A549 (cell line): ENCODE measurements at regions not wholly inside any gene's neighbourhood (a gene's known extent, or its start where the extent isn't known, plus 50 kb on each side); places are given as distances from the start of the nearest gene placed in this dataset.

Experiments used
- ATAC-seq, 2 experiments: fragments of 200-7000 bp in 1 of 2; fragments of >200 bp in 1 of 2; cut with Nextera tagmentation in 1 of 2; cut with Tn5 transposase in 1 of 2; 3 replicates each; pipeline versions ENCODE4 v1.8.0 to v1.9.1; 2018 to 2020; ENCODE audit warnings: mild to moderate bottlenecking in 1 of 2, moderate library complexity in 1 of 2
- CTCF ChIA-PET: fragments of 300-600 bp; sonication (Branson Sonifier 250); formaldehyde crosslinking; extraction: SDS; loops from one replicate; lab custom pipeline; 2021; ENCODE audit warnings: antibody characterized with exemption, inconsistent platforms; lab: Yijun Ruan, JAX
- POLR2A ChIA-PET: fragments of 350-600 bp; formaldehyde crosslinking; extraction: SDS; loops from one replicate; lab custom pipeline; 2021; ENCODE audit warnings: antibody characterized with exemption, inconsistent platforms; lab: Yijun Ruan, JAX
- DNase-seq, 2 experiments: peaks; one replicate each; pipeline versions ENCODE4 v3.0.0 to v3.0.0-alpha.2; 2011 to 2016; ENCODE audit warnings: low read depth in 1 of 2, low spot score in 1 of 2
- FAIRE-seq: peaks from 2 replicates; lab custom pipeline; 2011; peaks lifted over from hg19 to GRCh38; lab: Jason Lieb, UNC
- H3K27ac ChIP-seq, 2 experiments: fragments of >200 bp; sonication (Bioruptor Twin); formaldehyde crosslinking; 3 replicates each; pipeline ENCODE4 v1.5.1; 2016 to 2017
- H3K4me1 ChIP-seq: fragments of >200 bp; sonication (Bioruptor Twin); formaldehyde crosslinking; 3 replicates; pipeline ENCODE4 v1.6.1; 2016
- H3K4me2 ChIP-seq: fragments of >200 bp; sonication (Bioruptor Twin); formaldehyde crosslinking; 3 replicates; pipeline ENCODE4 v1.6.1; 2016
- H3K4me3 ChIP-seq: fragments of >200 bp; sonication (Bioruptor Twin); formaldehyde crosslinking; 3 replicates; pipeline ENCODE4 v1.5.1; 2016
- H3K9me3 ChIP-seq: fragments of >200 bp; sonication (Bioruptor Twin); formaldehyde crosslinking; 3 replicates; pipeline ENCODE4 v1.6.1; 2016
- CEBPB ChIP-seq, 2 experiments: fragments of >200 bp in 1 of 2; sonication (Bioruptor Twin) in 1 of 2; formaldehyde crosslinking in 1 of 2; IDR thresholded peaks; 2 replicates each; pipeline ENCODE4 v1.6.1; 2012 to 2016
- EHF ChIP-seq: fragments of 250-450 bp; sonication (Bioruptor Pico); IDR thresholded peaks from 2 replicates; pipeline ENCODE4 v1.5.0; 2020; ENCODE audit warnings: mild to moderate bottlenecking
- ESRRA ChIP-seq: fragments of 150-350 bp; IDR thresholded peaks from 2 replicates; pipeline ENCODE4 v1.6.1; 2014; ENCODE audit warnings: mild to moderate bottlenecking, low read length, borderline replicate concordance
- GATA3 ChIP-seq: IDR thresholded peaks from 2 replicates; pipeline ENCODE4 v1.6.1; 2012; ENCODE audit warnings: borderline replicate concordance
- HEYL ChIP-seq: fragments of 250-450 bp; sonication (Bioruptor Pico); IDR thresholded peaks from 2 replicates; pipeline ENCODE4 v1.8.0; 2021; ENCODE audit warnings: mild to moderate bottlenecking, moderate library complexity
- HOXA7 ChIP-seq: fragments of 250-450 bp; sonication (Bioruptor Pico); IDR thresholded peaks from 2 replicates; pipeline ENCODE4 v1.5.0; 2020; ENCODE audit warnings: mild to moderate bottlenecking, moderate library complexity
- JUN ChIP-seq, 2 experiments: fragments of >200 bp; sonication (Bioruptor Twin); formaldehyde crosslinking; IDR thresholded peaks; 2 replicates in 1 of 2; 3 replicates in 1 of 2; pipeline ENCODE4 v1.6.1; 2016 to 2017
- JUNB ChIP-seq: fragments of >200 bp; sonication (Bioruptor Twin); formaldehyde crosslinking; IDR thresholded peaks from 2 replicates; pipeline ENCODE4 v1.6.1; 2016
- MAFK ChIP-seq: fragments of 450-650 bp; IDR thresholded peaks from 2 replicates; pipeline ENCODE4 v1.6.1; 2014; ENCODE audit not compliant: partially characterized antibody
- MAZ ChIP-seq: fragments of 150-350 bp; IDR thresholded peaks from 2 replicates; pipeline ENCODE4 v1.6.1; 2014; ENCODE audit warnings: antibody characterized with exemption, low read depth, low read length, borderline replicate concordance
- MYC ChIP-seq: IDR thresholded peaks from 2 replicates; pipeline ENCODE4 v1.6.1; 2012; ENCODE audit warnings: mild to moderate bottlenecking, inconsistent platforms, low read length, improper control_type of control experiment, borderline replicate concordance
- POLR2A ChIP-seq: IDR thresholded peaks from 2 replicates; pipeline ENCODE4 v1.6.1; 2012; ENCODE audit warnings: mild to moderate bottlenecking, low read length
- RAD21 ChIP-seq, 2 experiments: fragments of >200 bp in 1 of 2; sonication (Bioruptor Twin) in 1 of 2; formaldehyde crosslinking in 1 of 2; IDR thresholded peaks in 1 of 2; conservative IDR thresholded peaks in 1 of 2; 2 replicates in 1 of 2; 3 replicates in 1 of 2; pipeline ENCODE4 v1.6.1; 2012 to 2018; ENCODE audit warnings: inconsistent platforms in 1 of 2
- RARB ChIP-seq: fragments of 250-450 bp; sonication (Bioruptor Pico); IDR thresholded peaks from 2 replicates; pipeline ENCODE4 v1.8.0; 2021; ENCODE audit warnings: mild to moderate bottlenecking, moderate library complexity
- RNF2 ChIP-seq: fragments of 200-600 bp; sonication (generic); IDR thresholded peaks from 2 replicates; pipeline ENCODE4 v1.6.1; 2016; ENCODE audit warnings: low read depth, mild to moderate bottlenecking, antibody characterized with exemption, moderate library complexity, borderline replicate concordance
- SMC3 ChIP-seq: fragments of >200 bp; sonication (Bioruptor Twin); formaldehyde crosslinking; IDR thresholded peaks from 3 replicates; pipeline ENCODE4 v1.6.1; 2018; ENCODE audit warnings: inconsistent platforms
- ZC3H11A ChIP-seq: fragments of 450-650 bp; IDR thresholded peaks from 2 replicates; pipeline ENCODE4 v1.6.1; 2014; ENCODE audit warnings: antibody characterized with exemption, mild to moderate bottlenecking
- ZNF302 ChIP-seq: fragments of 250-450 bp; sonication (Bioruptor Pico); IDR thresholded peaks from 2 replicates; pipeline ENCODE4 v1.9.0; 2021; ENCODE audit warnings: inconsistent platforms, mild to moderate bottlenecking, moderate library complexity
- ZSCAN20 ChIP-seq: fragments of 250-450 bp; sonication (Bioruptor Pico); IDR thresholded peaks from 2 replicates; pipeline ENCODE4 v1.8.0; 2022; ENCODE audit warnings: mild to moderate bottlenecking, moderate library complexity
- WGBS: methylation state at CpG from one replicate; pipeline ENCODE4 v1.1.6; 2017; ENCODE audit errors: missing lambda C conversion rate; 5-methylcytosine and 5-hydroxymethylcytosine counted together
- TF ChIP-seq, protein P1 (sequence below): fragments of 200-600 bp; sonication (generic); IDR thresholded peaks from 2 replicates; pipeline ENCODE4 v1.6.1; 2016; ENCODE audit warnings: antibody characterized with exemption, mild to moderate bottlenecking, moderate library complexity
- TF ChIP-seq, protein P2 (sequence below): fragments of >200 bp; sonication (Bioruptor Twin); formaldehyde crosslinking; IDR thresholded peaks from 3 replicates; pipeline ENCODE4 v1.5.1; 2016
- TF ChIP-seq, protein P3 (sequence below): fragments of 450-650 bp; IDR thresholded peaks from 2 replicates; pipeline ENCODE4 v1.6.1; 2014; ENCODE audit warnings: antibody characterized with exemption
- TF ChIP-seq, protein P4 (sequence below): IDR thresholded peaks from 2 replicates; pipeline ENCODE4 v1.6.1; 2012
- TF ChIP-seq, protein P5 (sequence below): IDR thresholded peaks from 2 replicates; pipeline ENCODE4 v1.6.1; 2012; ENCODE audit warnings: low read depth, borderline replicate concordance

DNA sequence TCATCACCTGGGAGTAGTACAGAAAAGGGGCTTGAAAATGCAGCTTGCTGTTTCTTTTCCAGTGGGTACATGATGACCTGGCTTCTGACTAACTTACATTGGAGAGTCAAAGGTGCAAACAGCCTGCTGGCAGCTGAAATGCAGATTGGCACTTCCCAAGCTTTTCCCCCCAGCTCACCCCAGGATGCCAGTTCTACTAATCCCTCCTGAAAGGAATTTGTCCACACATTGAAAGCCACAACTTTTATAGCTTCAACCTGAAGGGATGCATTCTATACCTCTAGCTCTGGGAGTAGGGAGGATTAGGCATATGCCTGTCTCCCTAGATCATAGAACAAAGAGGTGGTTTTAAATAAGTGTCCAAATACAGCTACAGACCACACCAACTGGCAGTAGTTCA, 281.7 kb downstream of the EFHB start:
- FAIRE-seq (no peak), DNase-seq (no peak), ATAC-seq (no peak)
- Histone ChIP-seq H3K4me2 (no peak overlapping the region), H3K4me3 (no peak overlapping the region), H3K9me3 (peaks cover 3% of the 10 kb centered on the region; the same call in 1 of the 3 replicates), H3K27ac (no peak overlapping the region), H3K4me1 (no peaks in the 10 kb centered on the region)
- TF ChIP-seq MAZ (no peak), HOXA7 (CRISPR knock-in tag) (no peak), GATA3 (no peak), ZNF302 (CRISPR knock-in tag) (no peak), POLR2A (no peak)
- TF ChIP-seq, protein P1, sequence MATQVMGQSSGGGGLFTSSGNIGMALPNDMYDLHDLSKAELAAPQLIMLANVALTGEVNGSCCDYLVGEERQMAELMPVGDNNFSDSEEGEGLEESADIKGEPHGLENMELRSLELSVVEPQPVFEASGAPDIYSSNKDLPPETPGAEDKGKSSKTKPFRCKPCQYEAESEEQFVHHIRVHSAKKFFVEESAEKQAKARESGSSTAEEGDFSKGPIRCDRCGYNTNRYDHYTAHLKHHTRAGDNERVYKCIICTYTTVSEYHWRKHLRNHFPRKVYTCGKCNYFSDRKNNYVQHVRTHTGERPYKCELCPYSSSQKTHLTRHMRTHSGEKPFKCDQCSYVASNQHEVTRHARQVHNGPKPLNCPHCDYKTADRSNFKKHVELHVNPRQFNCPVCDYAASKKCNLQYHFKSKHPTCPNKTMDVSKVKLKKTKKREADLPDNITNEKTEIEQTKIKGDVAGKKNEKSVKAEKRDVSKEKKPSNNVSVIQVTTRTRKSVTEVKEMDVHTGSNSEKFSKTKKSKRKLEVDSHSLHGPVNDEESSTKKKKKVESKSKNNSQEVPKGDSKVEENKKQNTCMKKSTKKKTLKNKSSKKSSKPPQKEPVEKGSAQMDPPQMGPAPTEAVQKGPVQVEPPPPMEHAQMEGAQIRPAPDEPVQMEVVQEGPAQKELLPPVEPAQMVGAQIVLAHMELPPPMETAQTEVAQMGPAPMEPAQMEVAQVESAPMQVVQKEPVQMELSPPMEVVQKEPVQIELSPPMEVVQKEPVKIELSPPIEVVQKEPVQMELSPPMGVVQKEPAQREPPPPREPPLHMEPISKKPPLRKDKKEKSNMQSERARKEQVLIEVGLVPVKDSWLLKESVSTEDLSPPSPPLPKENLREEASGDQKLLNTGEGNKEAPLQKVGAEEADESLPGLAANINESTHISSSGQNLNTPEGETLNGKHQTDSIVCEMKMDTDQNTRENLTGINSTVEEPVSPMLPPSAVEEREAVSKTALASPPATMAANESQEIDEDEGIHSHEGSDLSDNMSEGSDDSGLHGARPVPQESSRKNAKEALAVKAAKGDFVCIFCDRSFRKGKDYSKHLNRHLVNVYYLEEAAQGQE: no peak
- ChIA-PET POLR2A (no interaction called here), CTCF (no interaction called here)

DNA sequence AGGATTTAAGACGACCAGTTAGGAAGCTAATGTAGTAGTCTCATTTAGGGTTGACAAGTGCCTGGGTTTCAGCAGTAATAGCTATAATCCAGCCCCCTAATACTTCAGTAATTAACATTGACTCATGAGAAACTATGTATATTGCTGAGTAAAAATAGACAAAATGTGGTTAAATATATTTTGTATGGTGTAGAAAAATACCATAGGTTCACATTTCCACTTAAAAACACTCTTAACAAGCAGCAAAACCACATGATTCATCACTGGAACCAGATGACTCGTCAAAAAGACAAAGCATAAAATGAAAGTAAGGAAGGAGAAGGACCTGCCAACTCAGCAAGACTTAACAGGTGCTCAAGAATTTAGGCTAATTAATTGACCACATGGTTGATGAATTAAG, 288.9 kb downstream of the EFHB start:
- 0% methylated on average over 2 of the region's 2 CpGs for WGBS
- no peak overlapping the region for H3K4me3 ChIP-seq
- TF ChIP-seq MAFK: peak; percentile 13
- no peak for TF ChIP-seq ZSCAN20 (CRISPR knock-in tag)
- TF ChIP-seq, protein P1: no peak
- TF ChIP-seq SMC3: no peak
- TF ChIP-seq, protein P2, sequence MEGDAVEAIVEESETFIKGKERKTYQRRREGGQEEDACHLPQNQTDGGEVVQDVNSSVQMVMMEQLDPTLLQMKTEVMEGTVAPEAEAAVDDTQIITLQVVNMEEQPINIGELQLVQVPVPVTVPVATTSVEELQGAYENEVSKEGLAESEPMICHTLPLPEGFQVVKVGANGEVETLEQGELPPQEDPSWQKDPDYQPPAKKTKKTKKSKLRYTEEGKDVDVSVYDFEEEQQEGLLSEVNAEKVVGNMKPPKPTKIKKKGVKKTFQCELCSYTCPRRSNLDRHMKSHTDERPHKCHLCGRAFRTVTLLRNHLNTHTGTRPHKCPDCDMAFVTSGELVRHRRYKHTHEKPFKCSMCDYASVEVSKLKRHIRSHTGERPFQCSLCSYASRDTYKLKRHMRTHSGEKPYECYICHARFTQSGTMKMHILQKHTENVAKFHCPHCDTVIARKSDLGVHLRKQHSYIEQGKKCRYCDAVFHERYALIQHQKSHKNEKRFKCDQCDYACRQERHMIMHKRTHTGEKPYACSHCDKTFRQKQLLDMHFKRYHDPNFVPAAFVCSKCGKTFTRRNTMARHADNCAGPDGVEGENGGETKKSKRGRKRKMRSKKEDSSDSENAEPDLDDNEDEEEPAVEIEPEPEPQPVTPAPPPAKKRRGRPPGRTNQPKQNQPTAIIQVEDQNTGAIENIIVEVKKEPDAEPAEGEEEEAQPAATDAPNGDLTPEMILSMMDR: no peak
- TF ChIP-seq JUNB: no peak
- no peak for TF ChIP-seq RARB
- TF ChIP-seq, all 56 proteins: peak for 1
- ChIA-PET POLR2A (no interaction called here), CTCF (no interaction called here)
- DNase-seq: no peak
- H3K9me3 ChIP-seq: no peaks in the 10 kb centered on the region
- H3K27ac ChIP-seq: no peak overlapping the region
- no peak for ATAC-seq
- H3K4me1 ChIP-seq: no peaks in the 10 kb centered on the region
- FAIRE-seq: no peak
- no peak overlapping the region for H3K4me2 ChIP-seq

DNA sequence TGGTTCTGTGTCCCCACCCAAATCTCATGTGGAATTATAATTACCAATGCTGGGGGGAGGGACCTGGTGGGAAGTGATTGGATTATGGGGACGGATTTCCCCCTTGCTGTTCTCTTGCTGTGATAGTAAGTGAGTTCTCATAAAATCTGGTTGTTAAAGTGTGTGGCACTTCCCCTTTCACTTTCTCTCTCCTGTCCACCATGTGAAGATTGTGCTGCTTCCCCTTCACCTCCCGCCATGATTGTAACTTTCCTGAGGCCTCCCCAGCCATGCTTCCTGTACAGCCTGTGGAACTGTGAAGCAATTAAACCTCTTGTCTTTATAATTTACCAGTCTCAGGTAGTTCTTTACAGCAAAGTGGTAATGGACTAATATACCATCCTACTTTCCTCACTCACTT, 289.6 kb downstream of the EFHB start:
- no peak for FAIRE-seq
- no peak for ATAC-seq
- TF ChIP-seq CEBPB (IDR thresholded peaks at IDR 0.05): no peak
- TF ChIP-seq RNF2: no peak
- TF ChIP-seq EHF (CRISPR knock-in tag): no peak
- no peak for TF ChIP-seq ESRRA
- no peak for TF ChIP-seq JUN (IDR thresholded peaks at IDR 0.05)
- TF ChIP-seq HEYL (CRISPR knock-in tag): no peak
- TF ChIP-seq, protein P3, sequence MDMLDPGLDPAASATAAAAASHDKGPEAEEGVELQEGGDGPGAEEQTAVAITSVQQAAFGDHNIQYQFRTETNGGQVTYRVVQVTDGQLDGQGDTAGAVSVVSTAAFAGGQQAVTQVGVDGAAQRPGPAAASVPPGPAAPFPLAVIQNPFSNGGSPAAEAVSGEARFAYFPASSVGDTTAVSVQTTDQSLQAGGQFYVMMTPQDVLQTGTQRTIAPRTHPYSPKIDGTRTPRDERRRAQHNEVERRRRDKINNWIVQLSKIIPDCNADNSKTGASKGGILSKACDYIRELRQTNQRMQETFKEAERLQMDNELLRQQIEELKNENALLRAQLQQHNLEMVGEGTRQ: no peak
- TF ChIP-seq ZSCAN20 (CRISPR knock-in tag): no peak
- TF ChIP-seq MYC: no peak
- no peak for TF ChIP-seq GATA3
- TF ChIP-seq, protein P4, sequence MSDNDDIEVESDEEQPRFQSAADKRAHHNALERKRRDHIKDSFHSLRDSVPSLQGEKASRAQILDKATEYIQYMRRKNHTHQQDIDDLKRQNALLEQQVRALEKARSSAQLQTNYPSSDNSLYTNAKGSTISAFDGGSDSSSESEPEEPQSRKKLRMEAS: no peak
- no peak for TF ChIP-seq HOXA7 (CRISPR knock-in tag)
- no peak for TF ChIP-seq RARB
- TF ChIP-seq, protein P5, sequence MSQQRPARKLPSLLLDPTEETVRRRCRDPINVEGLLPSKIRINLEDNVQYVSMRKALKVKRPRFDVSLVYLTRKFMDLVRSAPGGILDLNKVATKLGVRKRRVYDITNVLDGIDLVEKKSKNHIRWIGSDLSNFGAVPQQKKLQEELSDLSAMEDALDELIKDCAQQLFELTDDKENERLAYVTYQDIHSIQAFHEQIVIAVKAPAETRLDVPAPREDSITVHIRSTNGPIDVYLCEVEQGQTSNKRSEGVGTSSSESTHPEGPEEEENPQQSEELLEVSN: no peak
- TF ChIP-seq SMC3: no peak
- no peak for TF ChIP-seq ZC3H11A
- TF ChIP-seq MAFK: no peak
- TF ChIP-seq RAD21 (conservative IDR thresholded peaks at IDR 0.05 in 1 of 2, IDR thresholded peaks at IDR 0.05 in 1 of 2): no peak
- Histone ChIP-seq H3K9me3 (no peaks in the 10 kb centered on the region), H3K4me2 (no peak overlapping the region), H3K4me1 (no peaks in the 10 kb centered on the region), H3K27ac (no peak overlapping the region), H3K4me3 (no peak overlapping the region)
- 27% methylated on average over 2 of the region's 2 CpGs for WGBS
- ChIA-PET CTCF (no interaction called here), POLR2A (no interaction called here)
- no peak for DNase-seq
